Astrocyte (in vitro differentiated cells and primary cell): ENCODE measurements at regions not wholly inside any gene's neighbourhood (a gene's known extent, or its start where the extent isn't known, plus 50 kb on each side); places are given as distances from the start of the nearest gene placed in this dataset.

Experiments
- CTCF ChIP-seq: IDR thresholded peaks from 2 replicates; pipeline ENCODE4 v1.5.1; 2011; ENCODE audit warnings: low read depth, mild to moderate bottlenecking, inconsistent platforms, low read length, moderate library complexity; ENCODE audit not compliant: insufficient read depth
- EZH2 ChIP-seq: IDR thresholded peaks from 2 replicates; pipeline ENCODE4 v1.6.1; 2012; ENCODE audit warnings: mild to moderate bottlenecking, low read length, inconsistent platforms; ENCODE audit not compliant: insufficient read depth

- TF ChIP-seq CTCF (no peak), EZH2 (no peak)
Observed at GRCh38 chr7:24134535-24134934, 149.5 kb upstream of the NPY start.
